HuH-7.5 (cell line): ENCODE measurements at regions not wholly inside any gene's neighbourhood (a gene's known extent, or its start where the extent isn't known, plus 50 kb on each side); places are given as distances from the start of the nearest gene placed in this dataset.

ENCODE experiments used
- DNase-seq: peaks from one replicate; pipeline ENCODE4 v3.0.0; 2011; ENCODE audit warnings: low spot score

DNA sequence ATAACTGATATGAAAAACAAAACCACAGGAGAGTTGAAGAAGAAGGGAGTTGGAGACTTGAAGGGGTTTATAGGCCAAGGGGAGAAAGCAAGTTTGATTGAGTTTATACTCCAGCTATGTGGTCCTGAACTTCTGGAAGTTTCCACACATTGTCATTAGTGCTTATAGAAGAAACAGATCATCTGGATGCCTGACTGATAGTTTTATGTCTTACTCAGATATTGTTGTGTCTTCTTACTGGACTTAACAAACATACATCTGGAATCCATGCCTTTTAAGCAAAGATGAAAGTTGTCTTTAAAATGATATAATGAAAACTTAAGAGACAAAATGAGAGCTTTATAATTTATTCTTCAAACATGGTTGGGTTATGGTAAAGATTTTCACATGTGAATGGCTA lies 101.3 kb upstream of the FZD8 start:
- no peak for DNase-seq

DNA sequence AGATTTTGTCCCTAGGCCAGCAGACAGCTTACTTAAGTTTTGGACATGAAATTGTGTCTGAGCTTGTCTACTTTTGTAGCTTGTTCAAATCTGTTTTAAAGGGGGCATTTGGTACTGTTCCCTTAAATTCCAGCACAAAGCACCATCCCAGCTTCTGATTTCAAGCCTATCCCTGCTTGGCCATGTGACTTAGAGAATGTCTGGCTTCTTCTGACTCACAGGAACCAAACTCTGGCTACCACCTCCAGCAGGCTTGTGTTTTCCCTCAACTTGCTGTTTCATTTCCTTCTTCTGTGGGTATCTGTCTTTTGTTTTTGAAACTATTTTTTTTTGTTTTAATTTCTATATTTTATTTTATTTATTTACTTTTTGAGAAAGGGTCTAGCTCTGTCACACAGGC lies 97.9 kb upstream of the FZD8 start:
- DNase-seq: no peak

DNA sequence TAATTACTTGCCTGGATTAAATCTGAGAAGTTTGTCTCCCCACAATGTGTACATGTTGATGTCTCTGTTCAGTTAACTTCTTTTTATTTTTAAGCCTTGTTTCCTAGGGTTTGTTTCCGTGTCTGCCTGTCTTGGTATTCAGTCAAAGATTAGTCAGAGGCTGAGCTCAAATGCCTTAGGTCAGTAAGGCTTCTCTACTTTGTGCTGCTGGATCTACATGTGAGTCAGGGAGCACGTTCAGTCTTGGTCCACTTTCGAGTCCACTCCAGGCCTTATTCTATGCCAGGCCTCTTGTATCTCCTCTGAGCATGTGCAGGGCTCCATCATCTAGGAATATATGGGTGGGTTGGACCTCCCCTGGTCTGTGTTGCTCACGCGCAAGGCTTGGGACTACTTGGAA lies 93.3 kb upstream of the FZD8 start:
- no peak for DNase-seq

DNA sequence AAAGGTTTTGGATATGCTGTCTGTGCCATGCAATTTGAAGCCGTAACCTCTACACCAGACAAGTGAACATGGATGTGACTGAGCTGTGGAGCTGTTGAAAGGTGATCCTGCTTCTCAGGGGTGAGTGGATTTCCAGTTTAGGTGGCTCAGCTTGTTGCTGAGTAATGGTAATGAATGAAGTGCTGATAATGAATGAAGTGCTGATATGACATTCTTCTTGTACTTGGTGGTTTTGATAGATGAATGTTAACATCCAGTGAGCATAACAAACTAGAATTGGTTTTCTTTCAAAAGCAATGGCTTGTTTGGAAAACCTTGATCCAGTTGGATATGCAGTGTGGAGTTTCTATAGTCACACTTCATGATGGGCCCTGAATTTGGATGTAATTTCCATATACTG lies 89.7 kb upstream of the FZD8 start:
- DNase-seq: no peak

DNA sequence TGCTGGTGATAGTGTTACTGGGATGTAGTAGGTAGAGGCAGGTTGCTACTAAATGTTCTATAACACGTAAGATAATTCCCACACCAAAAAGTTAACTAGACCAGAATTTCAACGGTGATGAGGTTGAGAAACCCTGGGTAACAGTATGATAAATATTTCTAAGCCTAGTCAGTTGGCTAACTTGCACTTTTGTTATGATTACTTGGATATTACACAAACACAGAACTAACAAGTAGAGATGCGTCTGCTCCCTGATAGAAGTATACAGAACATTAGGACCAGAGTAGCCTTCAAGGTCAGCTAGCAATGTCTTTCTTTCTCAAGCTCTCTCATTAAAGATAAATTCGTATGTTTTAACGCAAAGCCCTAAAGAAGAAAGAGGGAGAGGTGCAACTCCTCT lies 86.2 kb upstream of the FZD8 start:
- DNase-seq: no peak

DNA sequence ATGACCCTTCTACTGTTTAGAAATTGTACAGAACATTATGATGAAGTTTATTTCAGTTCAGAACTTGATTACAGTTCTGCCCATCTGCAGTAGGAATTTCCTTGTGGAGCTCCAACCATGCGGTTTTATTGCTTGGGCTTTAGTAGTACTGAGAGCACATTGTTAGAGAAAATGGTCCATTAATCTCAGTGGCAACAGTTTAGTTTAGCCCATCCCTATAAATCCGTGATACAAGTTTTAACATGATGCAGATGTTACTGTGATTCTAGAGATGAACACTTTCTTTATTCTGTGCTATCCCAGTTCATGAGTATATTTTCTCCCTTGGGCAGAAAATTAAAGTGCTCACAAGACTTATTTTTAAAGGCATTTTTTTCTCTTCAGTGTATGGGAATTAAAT lies 84.8 kb upstream of the FZD8 start:
- DNase-seq: no peak

DNA sequence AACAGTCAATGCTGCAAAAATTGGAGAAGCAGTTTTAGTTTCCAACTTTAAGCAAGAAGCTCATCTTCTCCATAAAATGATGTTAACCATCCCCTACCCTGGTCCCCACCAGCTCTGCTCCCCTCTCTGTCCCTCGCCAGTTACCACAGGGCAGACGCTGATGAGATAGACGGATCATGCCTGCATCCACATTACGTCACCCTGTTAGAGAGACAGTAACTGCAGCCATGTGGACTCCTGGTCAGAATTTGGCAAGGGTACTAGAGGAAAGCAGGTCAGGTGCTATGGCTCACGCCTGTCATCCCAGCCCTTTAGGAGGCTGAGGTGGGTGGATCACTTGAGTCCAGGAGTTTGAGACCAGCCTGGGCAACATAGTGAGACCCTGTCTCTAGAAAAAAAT lies 81.9 kb upstream of the FZD8 start:
- DNase-seq: no peak

DNA sequence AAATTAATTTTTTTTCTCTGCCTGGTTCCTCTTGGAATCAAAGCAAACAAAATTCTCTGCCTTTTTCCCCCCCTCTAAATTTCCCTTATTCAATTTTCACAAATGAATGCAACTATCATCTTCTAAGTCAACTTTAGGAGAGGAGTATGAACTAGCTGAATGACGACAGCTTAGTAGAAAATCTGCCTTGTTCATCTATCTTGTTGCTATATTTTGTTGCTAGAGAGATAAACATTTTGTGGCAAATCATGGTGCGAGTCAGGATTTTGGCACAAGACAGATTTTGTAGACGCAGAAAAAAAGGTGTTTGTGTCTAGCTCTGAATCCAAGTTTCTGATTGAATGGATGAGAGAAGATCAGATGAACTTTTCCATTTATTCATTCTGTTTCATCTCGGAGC lies 81.0 kb upstream of the FZD8 start:
- no peak for DNase-seq

DNA sequence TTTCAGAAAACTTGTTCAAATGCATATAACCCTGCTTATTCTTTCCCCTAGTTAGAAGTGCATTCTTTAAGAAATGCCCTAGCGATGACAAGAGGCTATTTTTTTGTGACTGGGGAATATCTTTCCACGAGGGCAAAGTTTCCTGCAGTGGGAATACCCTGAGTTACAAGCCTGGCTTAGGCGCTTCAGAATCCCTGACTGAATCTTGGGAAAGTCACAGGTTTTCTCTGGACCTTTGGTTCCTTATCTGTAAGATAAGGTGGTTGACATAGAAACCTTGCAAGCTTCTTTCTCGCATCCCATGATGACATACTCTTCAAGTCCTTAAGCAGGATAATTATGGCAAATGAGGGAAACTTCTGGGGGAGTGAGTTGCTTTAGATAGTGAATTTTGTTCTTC lies 80.5 kb upstream of the FZD8 start:
- no peak for DNase-seq

DNA sequence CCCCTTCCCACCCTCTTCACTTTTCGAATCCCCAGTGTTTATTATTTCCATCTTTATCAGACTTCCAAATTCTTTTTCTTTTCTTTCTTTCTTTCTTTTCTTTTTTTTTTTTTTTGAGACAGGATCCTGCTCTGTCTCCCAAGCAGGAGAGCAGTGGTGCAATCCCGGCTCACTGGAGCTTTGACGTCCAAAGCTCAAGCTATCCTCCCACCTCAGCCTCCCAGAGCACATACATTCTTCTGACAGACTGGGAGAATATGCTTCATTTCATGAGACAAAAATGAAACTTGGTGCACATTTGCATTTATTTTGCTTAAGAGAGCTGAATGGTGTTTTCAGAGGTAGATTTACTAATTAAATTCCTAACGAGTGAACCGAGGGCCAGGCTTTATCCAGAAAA lies 80.1 kb upstream of the FZD8 start:
- DNase-seq: no peak

DNA sequence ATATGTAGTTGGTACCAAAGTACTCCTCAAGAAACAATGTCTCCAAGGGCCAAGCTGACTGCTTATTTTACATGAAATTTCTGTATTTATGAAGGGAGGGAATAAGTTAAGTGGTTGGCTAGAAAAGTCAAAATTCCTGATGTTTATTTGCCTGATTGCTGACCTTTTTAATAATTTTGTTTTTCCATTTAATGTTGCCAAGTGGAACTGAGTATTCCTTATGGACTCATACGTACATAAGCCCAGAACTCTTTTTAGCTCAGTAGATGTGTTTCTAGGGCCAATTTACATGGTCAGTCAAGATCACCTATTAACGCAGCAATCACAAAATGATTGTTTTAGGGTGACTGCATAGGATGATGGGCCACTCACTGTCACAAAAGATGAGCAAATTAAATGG lies 78.3 kb upstream of the FZD8 start:
- no peak for DNase-seq

DNA sequence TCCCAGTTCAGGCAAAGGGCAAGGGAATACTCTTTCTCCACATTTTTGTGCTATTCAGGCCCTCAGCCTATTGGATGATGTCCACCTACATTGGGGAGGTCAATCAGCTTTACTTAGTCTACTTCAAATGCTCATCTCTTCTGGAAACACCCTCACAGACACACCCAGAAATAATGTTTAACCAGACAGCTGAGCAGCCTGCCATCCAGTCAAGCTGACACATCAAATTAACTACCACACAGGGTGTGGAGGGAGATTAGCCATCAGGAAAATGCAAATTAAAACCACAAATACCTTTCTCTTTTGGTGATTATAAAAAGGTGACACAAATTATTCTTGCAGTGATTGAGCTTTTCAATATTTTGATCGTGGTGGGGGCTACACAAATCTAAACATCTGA lies 74.7 kb upstream of the FZD8 start:
- no peak for DNase-seq

DNA sequence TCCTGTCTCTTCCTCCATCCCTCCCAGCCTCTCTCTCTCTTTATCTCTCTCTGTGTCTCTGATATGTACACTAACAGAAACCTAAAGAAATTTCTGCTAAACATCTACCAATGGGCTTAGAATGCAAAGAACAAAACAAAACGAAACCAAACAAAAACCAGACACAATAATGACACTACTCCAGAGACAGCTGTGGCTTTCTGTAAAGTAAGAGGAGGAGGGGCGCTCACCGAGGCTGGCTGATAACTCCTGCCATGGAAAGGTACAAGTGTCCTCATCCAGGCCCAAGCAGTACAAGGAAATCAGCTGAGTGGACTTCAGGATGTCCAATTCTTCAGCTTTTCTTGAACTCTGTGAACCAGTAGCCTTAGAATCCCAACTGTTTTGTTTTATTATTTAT lies 70.4 kb upstream of the FZD8 start:
- no peak for DNase-seq

DNA sequence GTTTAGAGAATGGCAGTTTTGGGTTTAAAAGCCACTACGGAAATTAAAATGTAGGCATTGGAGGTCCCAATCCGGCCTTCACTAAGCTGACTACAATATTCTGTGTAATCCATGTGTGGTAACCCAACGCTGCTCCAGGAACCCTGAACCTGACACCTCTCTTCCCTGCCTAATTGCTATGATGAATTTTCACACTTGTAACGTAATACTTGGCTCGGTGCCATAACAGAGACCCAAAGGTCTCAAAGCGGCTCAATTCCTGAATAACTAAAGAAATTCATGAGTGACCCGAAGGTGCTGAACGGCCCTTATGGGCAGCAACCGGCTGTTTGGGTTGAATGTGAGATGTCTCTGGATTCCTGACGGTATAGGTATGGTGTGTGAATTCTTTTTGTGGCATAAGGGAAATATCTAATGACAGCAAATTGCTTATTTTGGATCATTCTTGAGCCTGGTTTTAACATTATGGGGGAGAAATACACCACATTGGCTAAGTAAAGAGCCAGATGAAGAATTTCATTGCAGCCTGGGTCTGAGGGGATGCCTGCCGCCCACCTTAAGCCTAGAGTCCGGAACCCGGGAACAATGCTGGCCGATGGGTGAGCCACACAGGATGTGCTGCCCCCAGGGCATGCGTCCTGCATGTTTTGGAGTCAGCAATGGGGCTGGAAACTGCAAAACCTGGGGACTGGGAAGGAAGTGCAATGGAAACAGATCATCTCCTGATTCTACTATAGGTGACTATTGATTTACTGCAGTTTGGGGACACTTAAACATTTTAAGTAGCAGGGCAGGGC lies 69.7 kb upstream of the FZD8 start:
- no peak for DNase-seq

DNA sequence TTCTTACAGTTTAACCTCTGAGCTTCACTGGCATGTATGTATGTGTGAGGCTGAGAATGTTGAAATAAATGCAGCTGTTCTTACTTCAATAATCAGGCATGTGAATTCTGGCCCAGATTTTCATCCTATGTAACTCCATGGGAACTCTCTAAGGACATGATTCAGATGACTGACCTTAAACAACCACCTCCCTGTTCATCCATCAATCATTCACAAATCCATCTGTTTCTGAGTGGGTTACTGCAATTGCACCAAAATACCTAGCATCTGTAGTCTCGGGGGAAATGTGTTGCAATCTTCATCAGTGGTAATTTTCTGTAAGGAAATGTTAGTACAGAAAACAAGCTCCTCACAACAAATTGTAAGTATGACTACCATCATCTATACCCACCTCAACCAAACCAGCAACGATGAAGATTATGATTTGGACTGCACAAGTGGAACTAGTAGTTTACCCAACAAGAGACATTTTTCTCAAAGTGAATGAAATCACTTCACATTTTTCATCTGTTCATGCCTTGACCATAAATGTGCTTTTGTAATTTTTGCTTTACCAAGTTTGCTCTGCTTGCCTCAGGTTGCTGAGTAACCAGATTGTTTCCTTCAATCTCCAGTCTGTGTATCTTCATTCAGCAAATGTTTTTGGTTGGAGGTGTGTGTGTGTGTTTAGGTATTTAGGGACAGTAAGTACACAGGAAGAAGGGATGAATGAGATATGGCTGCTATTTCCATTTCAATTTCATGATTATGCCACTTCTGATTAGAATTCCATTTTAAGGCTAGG lies 65.7 kb upstream of the FZD8 start:
- DNase-seq: no peak

DNA sequence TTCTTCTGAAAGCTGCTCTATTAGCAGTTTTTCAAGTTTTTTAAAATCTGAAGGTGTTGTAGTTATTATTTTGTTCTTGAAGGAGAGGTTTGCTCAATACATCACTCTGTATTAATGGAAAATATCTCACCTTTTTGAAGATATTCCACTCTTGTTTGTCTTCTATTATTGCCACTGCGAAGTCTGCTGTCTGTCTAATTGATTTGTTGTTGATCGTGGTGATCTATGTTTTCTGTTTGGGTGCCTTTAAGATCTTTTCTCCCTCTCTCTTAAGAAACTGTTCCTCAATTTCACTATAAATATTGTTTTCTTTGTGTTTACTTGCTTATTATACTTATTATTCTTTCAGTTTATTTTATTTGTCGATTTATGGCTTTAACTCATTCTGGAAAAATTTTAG lies 64.9 kb upstream of the FZD8 start:
- DNase-seq: no peak

DNA sequence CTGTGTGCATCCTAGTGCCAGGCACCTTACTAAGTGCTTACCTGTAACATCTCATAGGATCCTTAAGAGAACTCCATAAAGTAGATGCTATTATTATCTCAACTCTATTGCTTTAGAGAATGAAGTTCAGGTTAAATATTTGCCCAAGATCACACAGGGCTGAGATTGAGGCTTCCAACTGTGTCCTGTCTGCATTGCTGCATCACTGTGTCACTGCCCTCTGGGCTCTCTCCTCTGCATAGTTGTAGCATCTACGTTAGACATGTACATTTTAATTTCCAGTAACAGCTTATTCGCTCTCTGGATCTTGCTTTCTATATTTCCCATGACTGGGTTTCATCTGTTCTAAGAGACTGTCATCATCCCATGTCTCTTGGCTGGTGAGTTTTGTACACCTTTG lies 63.6 kb upstream of the FZD8 start:
- no peak for DNase-seq

DNA sequence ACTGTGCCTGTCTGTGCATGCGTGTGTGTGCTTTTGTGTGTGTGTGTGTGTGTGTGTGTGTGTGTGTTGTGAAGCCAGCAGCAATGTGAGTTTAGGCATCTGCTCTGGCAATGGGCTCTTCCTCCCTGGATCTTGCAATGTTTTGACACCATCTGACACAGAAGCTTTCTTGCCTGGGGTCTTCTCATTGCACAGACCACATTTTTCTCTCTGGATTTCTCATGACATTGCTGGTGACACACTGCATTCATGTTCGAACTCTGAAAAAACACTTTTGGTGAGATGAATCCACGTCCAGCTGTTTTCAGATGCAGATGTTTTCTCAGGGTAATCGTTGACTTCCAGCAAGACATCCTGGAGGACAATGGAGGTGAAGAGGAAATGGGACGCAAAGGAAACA lies 63.0 kb upstream of the FZD8 start:
- no peak for DNase-seq

DNA sequence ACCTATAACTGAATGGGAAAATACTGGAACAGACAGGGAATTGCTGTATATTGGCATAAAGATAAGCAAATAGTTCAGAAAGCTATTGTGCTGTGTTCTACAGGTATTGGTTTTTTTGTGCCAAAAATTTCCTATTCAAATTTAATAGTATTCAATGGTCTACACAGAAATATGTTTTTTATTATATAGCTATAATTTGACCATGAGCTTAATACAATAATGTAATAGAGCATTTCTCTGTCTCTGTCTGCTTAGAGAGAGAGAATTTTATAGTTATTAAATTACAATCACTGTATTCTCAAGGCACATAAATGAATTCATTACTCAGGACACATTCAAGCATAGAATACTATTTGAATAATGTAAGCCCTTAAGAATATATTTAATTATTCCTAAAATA lies 62.3 kb upstream of the FZD8 start:
- DNase-seq: no peak

DNA sequence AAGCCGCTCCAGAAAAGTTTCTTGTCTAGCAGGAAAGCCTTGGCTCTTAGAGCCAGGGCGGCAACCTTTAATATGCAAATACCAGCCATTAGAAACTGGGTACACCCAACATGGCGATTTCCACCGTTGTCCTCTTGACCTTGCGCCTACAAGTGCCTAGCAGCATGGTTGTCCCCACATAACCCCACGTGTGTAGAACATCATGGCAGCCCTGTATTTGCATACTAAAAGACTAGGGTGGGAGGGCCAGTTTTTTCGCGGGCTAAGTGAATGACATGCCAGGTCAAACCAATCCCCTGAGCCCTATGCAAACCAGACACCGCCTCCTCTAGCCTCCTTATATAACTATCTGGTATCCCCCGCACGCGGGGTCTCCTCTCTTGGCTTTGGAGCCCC lies 58.4 kb upstream of the FZD8 start:
- no peak for DNase-seq

DNA sequence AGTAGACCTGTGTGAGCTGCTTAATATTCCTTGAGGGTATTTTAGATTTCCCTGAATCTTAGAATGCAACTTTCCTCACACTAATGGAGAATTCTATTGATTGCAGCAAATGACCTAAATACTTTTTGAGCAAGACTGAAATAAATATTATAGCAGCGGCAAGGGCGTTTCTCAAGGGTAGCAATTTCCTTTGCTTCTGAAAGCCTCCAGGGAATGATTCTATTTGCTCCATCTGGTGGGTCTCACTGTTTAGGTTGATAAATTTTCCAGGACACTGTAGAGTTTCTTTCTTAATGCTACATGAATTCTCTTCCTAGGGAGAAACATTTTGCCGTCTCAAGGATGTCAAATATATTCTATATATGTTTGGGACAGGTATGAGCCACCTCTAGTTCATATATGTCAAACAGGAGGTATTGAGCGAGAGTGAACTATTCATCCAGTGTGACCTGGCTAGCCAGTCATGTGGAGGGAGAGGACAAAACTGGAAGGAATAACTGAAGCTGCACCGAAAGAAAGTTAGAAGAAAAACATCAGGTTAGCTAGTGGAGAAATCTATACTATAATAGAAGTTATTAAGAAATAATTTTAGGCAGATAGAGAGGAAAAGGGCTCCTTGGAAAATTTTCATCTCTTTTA lies 57.9 kb upstream of the FZD8 start:
- no peak for DNase-seq

DNA sequence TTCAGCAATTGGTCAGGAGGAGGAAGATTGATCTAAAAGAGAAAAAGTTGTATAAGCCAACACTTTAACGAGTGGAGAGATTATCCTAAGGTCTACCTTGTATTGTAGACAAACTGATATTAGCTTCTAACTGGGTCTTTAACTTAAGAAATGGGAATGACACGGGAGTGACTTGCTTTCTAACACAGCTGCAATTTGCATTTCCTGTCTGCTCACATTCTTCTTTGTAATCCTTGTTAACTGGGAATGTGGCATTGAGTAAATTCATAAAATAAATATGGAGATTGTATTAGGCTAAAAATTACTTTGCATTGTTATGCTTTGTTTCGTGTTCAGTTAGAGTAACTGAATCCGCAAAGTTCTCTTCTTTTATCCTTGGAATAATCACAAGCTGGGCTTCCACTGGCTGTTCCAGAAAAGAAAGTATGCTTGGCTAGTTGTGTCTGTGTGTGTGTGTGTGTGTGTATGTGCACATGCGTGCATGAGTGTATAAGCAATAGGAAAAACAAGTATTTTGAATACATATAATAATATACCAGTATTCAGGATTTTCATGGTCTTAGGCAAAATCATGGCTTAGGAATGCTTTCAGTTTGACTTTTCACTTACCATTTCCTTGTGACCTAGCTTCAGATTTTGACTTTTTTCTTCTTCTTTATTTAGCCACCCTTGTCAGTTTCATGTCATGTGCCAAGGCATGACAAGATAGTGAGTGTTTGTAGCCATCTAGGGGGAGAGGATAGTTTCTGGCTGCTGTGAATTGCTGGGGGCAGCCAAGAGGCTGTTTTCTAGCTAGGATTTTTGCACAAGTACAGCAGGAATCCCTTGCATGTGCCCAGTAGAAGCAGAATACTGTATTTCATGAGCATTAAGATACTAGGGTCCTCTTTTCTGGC lies 54.5 kb upstream of the FZD8 start:
- DNase-seq: no peak
